ENCODE measurements at regions not wholly inside any gene's neighbourhood (a gene's known extent, or its start where the extent isn't known, plus 50 kb on each side); places are given as distances from the start of the nearest gene placed in this dataset.

DNA sequence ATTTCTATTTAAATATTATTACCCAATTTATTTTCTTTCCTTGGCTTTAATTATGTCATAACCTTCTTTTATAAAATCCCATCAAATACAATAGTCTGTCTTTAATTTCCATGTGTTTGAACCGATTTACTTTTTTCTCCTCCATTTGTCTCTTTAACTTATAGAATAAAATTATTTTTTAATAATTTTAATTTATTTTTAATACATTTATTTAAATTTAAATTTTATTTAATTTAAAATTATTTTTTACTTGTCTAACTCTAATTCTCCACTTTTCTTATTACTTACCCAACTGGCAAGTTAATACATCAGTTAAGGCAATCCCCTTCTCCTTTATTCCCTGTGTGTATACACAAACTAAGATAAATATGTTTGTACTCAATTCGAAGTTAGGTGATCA lies 817.6 kb upstream of the NR2F2 start:
- TF ChIP-seq CTCF (IDR thresholded peaks at IDR 0.05; ENCODE audit: insufficient read depth, low read length) (no peak), POLR2AphosphoS5 (IDR thresholded peaks at IDR 0.05; ENCODE audit: low read depth) (no peak), SPI1 (IDR thresholded peaks at IDR 0.05; ENCODE audit: borderline replicate concordance, low read depth) (no peak), GABPA (IDR thresholded peaks at IDR 0.05; ENCODE audit: low read depth) (no peak)
- TF ChIP-seq, protein P1, sequence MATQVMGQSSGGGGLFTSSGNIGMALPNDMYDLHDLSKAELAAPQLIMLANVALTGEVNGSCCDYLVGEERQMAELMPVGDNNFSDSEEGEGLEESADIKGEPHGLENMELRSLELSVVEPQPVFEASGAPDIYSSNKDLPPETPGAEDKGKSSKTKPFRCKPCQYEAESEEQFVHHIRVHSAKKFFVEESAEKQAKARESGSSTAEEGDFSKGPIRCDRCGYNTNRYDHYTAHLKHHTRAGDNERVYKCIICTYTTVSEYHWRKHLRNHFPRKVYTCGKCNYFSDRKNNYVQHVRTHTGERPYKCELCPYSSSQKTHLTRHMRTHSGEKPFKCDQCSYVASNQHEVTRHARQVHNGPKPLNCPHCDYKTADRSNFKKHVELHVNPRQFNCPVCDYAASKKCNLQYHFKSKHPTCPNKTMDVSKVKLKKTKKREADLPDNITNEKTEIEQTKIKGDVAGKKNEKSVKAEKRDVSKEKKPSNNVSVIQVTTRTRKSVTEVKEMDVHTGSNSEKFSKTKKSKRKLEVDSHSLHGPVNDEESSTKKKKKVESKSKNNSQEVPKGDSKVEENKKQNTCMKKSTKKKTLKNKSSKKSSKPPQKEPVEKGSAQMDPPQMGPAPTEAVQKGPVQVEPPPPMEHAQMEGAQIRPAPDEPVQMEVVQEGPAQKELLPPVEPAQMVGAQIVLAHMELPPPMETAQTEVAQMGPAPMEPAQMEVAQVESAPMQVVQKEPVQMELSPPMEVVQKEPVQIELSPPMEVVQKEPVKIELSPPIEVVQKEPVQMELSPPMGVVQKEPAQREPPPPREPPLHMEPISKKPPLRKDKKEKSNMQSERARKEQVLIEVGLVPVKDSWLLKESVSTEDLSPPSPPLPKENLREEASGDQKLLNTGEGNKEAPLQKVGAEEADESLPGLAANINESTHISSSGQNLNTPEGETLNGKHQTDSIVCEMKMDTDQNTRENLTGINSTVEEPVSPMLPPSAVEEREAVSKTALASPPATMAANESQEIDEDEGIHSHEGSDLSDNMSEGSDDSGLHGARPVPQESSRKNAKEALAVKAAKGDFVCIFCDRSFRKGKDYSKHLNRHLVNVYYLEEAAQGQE (IDR thresholded peaks at IDR 0.05; ENCODE audit: insufficient replicate concordance, low read depth): no peak
